Omental fat pad (tissue), 3 donors: ENCODE measurements at regions not wholly inside any gene's neighbourhood (a gene's known extent, or its start where the extent isn't known, plus 50 kb on each side); places are given as distances from the start of the nearest gene placed in this dataset.

ENCODE experiments used
- ATAC-seq: fragments of 150-250 bp; one replicate; pipeline ENCODE4 v1.9.1; 2016; ENCODE audit warnings: mild to moderate bottlenecking, moderate library complexity; ENCODE audit not compliant: low FRiP score
- DNase-seq: peaks from one replicate; pipeline ENCODE4 v3.0.0-alpha.2; 2019; ENCODE audit warnings: low spot score
- TF ChIP-seq, protein P1 (sequence below), 3 donors: fragments of 450-650 bp; IDR thresholded peaks; one replicate each; pipeline ENCODE4 v1.5.1; 2016 to 2017; ENCODE audit warnings: antibody characterized with exemption in 3 of 3, mild to moderate bottlenecking in 3 of 3, moderate library complexity in 2 of 3

DNA sequence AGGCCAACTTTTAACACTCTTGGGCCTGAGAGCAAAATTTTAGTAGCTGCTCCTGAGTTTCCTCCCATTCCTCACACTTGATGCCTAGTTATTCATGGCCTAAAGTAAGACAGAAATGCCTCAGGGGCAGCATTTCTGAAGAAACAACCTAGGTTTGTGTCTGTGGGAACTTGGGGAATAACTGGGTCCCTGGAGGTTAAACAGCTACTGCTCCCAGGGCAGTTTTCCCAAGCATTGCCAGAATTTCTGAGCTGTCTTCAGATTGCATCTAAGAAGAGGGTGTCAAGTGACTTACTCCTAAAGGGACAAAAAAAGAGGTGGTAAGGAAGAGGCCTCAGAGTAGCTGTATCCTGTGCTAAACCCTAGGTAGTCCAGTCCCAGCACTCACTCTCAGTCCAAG is 130.8 kb upstream of the ACSL4 start:
- DNase-seq (no peak), ATAC-seq (no peak)

DNA sequence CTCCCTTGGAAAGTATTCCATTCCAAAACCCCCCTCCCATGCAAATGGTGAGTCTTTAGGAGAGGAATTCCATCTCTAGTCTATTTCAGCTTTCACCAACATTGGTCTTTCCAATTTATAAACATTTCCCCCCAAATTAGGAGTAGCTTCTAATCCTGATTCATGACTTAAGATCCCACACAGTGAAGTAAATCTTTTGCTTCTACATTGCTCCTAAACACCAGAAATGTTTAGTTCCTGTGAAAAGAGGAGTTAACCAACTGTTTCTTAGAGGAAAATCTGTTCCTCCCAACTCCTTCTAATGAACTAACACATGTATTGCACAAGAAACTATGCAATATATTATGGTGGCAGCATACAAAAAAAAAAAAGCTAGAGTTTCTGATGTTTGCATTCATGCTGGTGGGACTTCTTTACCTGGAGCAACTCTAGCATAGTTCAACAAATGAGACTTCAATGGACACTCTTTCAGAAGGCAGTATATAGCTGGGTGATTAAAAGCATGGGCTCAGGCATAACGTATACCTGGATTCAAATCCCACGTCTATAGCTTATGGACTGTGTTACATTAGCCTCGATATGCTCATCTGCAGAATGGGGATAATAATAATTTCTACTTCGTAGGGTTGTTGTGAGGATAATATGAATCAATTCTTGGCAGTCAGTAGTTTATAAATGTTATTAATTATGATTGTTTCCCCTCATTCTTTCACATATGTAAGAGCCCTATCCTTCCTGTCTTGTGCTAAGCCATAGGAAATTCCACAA is 131.6 kb upstream of the TMEM164 start:
- TF ChIP-seq, protein P1, sequence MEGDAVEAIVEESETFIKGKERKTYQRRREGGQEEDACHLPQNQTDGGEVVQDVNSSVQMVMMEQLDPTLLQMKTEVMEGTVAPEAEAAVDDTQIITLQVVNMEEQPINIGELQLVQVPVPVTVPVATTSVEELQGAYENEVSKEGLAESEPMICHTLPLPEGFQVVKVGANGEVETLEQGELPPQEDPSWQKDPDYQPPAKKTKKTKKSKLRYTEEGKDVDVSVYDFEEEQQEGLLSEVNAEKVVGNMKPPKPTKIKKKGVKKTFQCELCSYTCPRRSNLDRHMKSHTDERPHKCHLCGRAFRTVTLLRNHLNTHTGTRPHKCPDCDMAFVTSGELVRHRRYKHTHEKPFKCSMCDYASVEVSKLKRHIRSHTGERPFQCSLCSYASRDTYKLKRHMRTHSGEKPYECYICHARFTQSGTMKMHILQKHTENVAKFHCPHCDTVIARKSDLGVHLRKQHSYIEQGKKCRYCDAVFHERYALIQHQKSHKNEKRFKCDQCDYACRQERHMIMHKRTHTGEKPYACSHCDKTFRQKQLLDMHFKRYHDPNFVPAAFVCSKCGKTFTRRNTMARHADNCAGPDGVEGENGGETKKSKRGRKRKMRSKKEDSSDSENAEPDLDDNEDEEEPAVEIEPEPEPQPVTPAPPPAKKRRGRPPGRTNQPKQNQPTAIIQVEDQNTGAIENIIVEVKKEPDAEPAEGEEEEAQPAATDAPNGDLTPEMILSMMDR (IDR thresholded peaks at IDR 0.05), result no peak
- no peak for DNase-seq
- no peak for ATAC-seq

More for the DNA sequence above, 130.8 kb upstream of the ACSL4 start:
- TF ChIP-seq, protein P1 (IDR thresholded peaks at IDR 0.05), result no peak

DNA sequence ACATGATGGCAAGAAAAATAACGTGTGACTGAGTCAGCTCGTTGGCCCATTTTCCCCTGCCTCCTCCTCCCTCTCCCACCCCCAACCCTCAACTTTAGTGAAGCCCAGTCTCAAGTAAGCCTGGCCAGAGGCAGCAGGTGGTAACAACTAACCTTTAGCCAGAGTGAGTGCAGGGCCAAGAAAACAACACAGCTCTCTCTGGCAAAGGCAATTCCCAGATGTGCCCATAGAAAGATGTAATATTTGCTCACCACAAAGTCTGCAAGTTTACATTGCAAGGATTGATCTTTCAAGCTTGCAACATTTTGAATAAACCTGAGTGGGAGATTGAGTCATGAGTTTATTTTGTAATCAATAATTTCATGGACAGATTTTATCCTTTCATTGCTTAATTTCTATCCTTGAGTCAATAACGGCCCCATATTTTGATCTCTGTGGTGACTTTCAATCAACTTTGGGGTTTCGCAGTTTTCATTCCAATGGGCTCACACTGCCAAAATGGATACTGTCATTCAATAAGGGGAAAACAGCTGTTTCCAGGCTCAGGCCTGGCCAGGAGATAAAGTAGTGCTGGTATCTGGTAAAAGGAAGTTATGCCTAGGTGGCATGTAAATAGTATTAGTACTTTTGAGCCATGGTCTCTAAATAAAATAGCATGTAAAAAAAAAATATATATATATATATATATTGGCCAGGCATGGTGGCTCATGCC is 130.7 kb upstream of the TMEM164 start:
- DNase-seq (no peak), ATAC-seq (no peak)
- TF ChIP-seq, protein P1 (IDR thresholded peaks at IDR 0.05), result no peak

DNA sequence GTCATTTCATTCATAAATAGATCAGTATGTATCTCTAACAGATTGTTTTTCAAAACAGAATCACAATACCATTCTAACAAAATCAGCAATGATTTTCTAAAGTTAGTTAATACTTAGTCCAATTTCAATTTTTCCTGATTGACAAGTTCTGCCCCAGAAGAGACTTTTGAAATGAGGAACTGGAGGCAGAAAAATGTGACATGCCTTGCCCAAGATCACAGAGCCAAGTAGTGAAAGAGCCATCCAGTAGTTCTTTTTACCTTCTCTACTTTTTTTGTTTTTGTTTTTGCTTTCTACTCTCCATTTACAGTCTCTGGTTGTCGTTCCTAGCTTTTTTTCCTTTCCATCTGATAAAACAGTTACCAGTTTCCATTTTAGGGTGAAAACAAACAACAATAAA is 129.3 kb upstream of the TMEM164 start:
- ATAC-seq, result no peak
- TF ChIP-seq, protein P1 (IDR thresholded peaks at IDR 0.05), result no peak
- DNase-seq, result no peak

DNA sequence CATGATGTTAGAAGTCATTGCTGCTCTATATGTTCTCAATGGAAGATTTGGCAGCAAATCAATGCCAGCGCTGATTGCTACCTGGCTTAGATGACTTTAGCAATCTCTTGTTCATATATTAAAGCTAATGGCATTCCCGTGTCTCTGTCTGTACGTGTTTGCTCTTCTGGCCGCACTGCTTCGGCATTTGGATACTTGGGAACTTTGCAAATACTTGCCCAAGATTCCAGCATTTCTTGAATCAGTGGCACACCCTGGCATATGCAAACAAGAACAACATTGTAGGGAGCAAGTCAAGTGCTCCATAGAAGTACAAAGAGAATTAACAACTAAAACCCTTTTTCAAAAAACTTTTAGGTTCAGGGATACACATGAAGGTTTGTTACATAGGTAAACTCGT is 128.9 kb upstream of the TMEM164 start:
- TF ChIP-seq, protein P1 (IDR thresholded peaks at IDR 0.05), result no peak
- no peak for DNase-seq
- ATAC-seq, result no peak

DNA sequence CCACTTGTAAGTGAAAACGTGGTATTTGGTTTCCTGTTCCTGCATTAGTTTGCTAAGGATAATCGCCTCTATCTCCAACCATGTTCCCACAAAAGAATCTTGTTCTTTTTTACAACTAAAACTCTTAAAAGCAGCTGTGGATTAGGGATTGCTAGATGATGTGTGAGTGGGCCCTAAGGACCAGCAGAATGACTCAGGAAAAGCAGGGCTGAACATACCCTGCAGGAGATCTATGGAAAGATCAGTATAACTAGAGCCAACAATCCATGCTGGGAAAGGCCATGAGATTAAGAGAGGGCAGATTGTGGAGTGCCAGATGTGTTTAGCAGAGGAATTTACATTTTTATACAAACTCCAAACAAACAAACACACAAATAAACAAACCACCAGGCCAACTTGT is 128.4 kb upstream of the TMEM164 start:
- ATAC-seq, result no peak
- no peak for DNase-seq
- TF ChIP-seq, protein P1 (IDR thresholded peaks at IDR 0.05), result no peak

DNA sequence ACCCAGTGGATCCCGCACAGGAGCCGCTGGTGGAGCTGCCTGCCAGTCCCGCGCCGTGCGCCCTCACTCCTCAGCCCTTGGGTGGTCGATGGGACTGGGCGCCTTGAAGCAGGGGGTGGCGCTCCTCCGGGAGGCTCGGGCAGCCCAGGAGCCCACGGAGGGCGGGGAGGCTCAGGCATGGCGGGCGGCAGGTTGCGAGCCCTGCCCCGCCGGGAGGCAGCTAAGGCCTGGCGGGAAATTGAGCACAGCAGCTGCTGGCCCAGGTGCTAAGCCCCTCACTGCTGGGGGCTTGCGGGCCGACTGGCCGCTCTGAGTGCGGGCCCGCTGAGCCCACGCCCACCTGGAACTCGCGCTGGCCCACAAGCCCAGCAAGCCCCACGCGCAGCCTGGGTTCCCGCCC is 127.1 kb upstream of the TMEM164 start:
- ATAC-seq (no peak), DNase-seq (no peak)
- TF ChIP-seq, protein P1 (IDR thresholded peaks at IDR 0.05), result no peak
